Kidney tubule cell (primary cell): ENCODE measurements at regions not wholly inside any gene's neighbourhood (a gene's known extent, or its start where the extent isn't known, plus 50 kb on each side); places are given as distances from the start of the nearest gene placed in this dataset.
"Not testable (repeated sequence)": the region's sequence is repeated elsewhere in the genome, so short reads cannot be mapped to it uniquely, and the experiment has no call there.

Experiments
- DNase-seq: peaks from one replicate; pipeline ENCODE4 v3.0.0-alpha.2; 2018; ENCODE audit warnings: low spot score

DNA sequence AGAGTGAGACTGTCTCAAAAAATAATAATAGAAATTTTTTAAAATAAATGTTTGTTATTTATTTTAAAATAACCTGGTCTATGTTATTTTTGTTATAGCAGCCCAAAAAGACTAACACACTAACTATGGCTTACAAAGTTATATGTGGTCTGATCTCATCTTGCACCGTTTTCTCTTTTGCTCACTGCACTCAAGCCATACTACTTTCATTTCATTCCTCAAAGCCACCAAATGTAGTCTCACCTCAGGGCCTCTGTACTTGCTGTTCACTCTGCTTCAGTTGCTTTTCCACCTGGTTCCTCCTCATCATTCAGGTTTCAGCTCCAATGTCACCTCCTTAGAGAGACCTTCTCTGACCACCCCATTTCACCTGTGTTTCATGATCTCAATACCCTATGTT, 55.2 kb upstream of the MDM1 start:
- no peak for DNase-seq

DNA sequence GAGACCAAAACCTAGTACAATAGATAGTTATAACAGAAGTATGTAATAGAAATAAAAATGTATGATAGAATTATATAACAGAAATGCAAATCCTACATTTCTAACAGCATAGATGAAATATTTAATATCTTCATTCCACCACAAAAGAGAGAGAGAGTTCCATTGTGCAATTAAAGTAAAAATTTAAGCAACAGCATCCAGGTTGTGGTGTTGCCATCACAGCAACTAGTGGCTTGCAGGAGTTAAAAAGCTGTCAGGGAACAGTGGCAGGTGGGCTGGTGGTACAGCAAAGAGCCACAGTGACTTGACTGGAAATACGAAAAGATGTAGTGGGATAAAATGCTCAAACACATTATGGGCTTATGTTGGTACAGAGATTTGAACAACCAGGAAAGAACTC, 57.1 kb upstream of the MDM1 start:
- no peak for DNase-seq

DNA sequence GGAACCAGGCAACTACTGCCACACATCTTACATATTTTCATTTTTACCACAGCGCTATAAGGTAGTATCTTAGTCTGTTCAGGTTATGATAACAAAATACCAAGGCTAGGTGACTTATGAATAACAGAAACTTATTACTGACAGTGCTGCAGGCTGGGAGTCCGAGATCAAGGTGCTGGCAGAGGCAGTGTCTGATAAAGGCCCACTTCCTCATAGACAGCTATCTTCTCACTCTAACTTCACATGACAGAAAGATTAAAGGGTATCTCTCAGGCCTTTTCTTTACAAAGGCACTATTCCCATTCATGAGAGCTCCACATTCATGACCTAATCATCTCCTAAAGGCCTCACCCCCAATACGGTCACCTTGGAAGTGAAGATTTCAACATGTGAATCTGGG, 59.8 kb upstream of the MDM1 start:
- DNase-seq = no peak

DNA sequence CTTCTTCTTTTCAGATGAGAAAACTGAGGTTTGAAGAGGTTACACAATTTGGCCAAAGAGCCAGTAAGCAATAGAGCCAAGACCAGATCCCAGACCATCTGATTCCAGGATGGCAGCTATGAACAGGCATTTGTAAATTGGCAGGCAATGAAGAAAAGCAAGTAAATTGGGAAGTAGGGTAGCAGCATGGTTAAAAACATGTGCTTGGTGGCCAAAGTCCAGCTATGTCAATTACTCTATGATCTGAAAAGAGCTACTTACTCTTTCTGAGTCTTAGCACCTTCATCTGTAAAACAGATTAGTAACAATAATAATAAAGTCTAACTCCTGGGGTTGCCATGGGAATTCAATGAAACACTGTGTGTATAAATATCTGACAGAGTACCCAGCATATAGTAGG, 60.2 kb upstream of the MDM1 start:
- no peak for DNase-seq

DNA sequence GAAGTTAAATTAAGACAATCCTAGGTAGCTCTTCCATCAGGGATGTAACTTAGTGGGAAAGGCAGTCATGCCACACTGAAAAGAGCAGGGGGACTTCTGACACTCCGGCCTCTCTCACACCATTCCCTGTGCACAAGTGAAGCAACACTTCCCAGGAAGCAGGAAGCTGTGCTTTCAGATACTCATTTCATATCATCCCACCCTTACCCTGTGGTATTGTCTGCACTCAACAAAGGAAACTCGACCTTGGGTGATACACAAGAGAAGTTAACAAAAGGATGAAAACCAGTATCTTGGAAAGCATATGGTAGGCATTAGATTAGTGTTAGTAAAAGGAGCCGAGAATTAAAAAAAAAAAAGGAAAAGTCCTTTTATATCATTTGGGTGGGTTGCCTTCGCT, 61.3 kb upstream of the MDM1 start:
- DNase-seq = no peak

DNA sequence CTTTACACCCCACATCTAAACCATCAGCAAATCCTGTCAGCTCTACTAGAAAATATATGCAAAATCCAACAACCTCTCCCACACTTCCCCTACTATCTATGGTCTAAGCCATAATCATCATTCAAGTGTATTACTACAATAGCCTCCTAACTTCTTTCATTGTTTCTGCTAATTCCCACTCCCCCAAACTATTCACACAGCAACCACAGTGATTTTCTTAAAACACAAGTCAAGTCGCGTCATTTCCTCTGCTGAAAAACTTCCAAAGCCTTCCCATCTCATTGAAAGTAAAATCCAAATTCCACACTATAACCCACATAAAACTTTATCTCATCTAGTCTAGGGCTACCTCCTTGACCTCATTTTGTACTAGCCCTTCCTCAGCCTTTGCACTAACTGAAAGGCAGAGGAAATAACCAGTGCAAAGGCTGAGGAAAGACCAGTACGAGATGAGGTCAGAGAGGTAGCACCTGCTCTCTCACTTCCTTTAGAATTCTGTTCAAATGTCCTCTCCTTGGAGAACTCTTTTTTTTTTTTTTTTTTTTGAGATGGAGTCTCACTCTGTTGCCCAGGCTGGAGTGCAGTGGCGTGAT, 65.5 kb upstream of the MDM1 start:
- DNase-seq = no peak

DNA sequence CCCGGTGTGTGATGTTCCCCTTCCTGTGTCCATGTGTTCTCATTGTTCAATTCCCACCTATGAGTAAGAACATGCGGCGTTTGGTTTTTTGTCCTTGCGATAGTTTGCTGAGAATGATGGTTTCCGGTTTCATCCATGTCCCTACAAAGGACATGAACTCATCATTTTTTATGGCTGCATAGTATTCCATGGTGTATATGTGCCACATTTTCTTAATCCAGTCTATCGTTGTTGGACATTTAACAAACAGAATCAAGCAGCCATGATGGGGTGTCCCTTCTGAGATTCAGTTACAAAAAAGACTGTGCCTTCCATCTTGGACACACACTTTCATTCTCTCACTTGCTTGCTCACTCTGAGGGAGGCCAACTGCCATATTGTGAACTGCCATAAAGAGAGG, 66.5 kb upstream of the MDM1 start:
- not testable (repeated sequence) for DNase-seq

DNA sequence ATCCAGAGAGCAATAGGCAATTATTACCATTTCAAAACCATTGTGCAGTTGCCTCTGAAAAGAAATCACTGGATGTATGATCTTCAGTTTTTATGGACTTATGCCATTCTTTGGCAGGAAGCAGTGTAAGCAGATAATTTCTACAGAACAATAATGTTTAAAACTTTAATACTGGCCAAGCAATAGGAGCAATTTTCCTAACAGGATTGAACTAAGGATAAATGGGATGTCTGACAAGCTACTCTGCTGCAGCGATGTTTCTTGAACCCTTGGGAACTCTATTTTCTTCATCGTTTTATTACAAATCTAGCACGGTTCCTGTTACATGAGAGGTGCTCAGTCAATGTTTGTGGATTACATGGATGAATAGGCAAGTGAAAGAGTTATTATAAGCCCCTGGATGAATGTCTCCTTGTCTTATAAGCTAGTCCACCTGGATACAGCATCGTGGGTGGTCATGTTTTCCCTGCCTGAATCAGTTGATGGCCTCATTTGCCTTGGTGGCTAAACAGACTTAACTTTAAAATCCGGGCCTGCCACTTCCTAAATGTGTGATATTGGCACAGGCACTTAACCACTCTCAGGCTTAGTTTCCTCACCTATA, 68.2 kb upstream of the MDM1 start:
- DNase-seq = peak; percentile 78

DNA sequence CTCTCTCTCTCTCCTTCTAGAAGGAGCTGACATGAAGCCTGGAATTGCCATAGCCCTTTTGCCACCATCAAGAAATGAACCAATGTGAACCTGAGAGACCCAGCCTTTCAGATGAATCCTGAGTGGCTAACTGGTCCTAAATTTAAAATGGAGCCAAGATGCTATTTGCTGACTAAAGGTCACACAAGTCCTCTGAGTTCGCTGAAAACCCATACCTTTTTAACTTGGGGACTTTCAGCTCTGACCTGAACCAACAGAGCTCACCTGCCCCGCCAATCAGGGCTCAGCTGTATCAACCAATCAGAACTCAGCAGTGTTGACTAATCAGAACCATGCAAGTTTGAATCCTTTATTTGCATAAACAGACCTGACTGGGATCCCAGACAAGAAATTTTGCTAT, 70.3 kb upstream of the MDM1 start:
- no peak for DNase-seq

DNA sequence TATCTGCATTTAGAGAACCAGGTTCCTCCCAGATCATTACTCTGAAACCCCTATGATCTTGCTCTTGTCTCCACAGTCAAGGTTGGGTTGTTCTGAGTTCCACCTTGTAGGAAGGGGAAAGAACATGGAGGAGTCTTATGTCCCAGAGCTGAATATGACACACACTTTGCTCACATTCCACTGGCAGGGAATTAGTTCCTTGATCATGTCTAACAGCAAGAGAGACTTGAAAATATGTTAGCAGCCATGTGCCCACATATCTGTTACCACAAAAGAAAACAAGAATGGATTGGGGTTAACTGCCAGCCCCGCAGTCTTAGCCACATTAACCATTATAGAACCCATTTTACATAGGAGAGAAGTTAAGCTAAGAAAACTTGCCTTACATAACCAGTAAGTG, 71.1 kb upstream of the MDM1 start:
- peak; percentile 72 for DNase-seq

DNA sequence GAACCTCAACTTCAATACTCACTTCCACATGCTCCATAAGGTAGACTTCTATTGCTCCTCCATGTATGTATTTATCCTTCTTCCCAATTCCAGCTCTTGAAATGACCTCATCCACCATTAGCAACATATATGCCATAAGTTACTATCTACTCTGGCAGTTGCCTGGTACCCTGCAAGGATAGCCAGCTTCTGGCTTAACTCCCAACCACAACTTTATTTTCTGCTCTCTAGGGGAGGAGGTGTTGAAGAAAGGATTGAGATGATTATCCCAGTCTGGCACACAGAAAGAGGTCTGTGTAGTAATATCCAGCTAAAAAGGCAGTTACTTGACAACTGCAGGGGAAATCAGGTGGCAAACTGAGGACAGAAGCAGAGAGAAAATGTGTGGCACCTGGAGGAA, 71.5 kb upstream of the MDM1 start:
- DNase-seq = no peak

DNA sequence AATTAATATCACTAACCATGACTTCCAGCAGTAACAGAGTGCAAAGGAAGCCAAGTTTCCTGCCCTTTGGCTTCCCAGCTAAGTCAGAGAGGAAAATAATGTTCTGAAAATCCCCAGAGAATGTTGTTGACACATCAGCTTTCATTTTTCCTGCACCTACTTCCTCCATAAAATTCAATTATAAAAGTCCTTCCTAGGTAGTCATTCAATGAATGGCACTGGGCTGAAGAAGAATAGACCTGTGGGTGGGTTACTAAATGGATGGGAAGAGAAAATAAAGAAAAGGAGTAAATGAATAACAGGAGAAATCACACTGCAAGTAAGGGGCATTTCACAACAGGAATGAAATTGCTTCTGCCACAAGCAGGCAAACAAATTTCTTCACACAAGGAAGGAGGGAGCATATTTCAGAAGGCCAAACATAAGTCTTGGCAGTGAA, 73.2 kb upstream of the MDM1 start:
- peak; percentile 79 for DNase-seq

DNA sequence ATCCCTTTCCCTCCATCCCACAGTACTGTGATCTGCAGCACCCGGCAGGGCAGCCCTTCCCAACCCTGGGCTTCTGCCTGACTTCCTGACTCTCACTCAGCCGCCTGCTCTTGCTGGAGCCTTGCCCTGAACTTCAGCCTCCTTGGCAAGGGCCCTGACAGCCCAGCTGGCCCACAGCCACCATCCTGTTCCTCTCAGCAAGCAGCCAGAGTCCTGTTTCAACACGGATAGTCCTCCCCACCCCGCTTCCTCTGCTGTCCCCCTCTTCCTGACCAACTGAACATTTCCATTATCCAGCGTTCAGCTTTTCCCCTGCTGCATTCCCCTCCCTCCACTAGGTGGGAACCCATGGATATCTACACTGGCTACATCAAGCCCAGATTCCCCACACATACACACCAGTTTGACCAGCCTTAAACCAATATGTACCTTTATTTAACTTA, 74.0 kb upstream of the MDM1 start:
- DNase-seq = peak; percentile 58

DNA sequence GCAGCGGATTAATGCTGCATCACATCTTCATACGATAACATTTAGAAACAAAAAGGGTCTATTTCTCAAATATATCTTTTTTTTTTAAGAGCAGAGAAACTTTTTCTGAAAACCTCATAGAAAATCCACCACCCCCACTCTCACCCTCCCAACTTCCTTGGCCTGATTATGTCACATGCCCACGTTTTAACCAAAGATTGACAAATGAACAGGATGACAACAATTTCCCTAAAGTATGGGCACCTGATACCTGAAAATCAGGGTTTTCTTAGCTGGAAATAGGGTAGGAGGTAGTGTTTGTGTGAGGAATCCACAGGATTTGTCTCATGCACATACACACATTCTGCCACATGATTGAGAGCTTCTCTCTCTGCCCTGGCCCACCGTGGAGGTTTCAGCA, 74.7 kb upstream of the MDM1 start:
- no peak for DNase-seq

DNA sequence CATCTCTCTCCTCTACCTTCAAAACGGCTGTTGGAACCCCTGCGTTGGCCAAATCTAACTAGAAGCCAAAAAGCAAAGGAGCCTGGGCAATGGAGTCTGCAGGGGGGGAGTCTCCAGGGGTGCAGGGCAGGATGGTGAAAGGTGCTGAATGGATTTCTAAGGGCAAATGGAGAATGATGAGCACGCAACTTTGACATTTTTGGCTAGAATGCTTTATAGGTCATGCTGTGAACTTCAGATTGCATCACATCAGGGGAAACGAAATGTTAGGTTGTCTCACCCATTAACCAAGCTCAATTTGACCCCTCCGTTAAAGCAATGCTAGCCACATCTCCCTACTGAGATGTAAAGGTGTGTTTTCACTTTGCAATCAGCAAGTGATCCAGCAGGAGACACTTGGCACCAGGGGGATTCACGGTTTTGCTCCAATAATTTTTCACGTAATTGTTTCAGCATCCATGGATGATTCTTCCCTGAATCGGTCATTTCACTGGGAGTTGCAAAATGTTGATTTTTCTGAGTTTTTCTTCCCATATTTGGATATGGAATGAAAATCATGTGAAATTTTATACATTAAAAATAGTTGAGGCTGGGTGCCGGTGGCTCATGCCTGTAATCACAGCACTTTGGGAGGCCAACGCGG, 78.0 kb upstream of the MDM1 start:
- no peak for DNase-seq

DNA sequence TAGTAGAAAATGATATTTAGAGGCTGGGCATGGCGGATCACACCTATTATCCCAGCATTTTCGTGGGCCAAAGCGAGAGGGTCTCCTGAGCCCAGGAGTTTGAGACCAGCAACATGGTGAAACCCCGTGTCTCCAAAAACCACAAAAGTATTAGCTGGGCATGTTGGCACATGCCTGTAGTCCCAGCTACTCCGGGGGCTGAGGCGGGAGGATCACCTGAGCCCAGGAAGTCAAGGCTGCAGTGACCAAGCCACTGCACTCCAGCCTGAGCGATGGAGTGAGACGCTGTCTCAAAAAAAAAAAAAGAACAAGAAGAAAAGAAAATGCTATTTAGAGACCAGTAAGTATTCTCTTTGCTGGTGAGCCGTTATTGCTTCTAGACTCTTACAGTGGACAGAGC, 79.2 kb upstream of the MDM1 start:
- DNase-seq = no peak

DNA sequence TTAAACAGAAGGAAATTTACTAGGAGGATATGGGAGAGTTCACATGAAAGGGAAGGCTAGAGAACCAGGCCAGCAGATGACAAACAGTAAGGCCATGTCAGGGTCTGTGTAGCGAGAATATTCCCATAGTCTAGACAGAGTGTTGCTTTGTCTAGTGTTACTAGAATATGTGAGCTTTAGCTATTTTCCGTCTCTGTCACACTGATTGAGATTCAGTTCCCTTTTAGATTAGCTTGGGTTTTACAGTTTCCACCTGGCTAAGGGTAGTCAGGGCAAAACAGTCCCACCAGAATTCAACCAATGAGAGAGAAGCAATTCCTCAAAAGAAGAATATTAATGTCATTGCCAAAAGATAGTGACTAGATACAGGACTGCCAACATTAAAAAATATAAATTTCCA, 82.8 kb upstream of the MDM1 start:
- DNase-seq = no peak

DNA sequence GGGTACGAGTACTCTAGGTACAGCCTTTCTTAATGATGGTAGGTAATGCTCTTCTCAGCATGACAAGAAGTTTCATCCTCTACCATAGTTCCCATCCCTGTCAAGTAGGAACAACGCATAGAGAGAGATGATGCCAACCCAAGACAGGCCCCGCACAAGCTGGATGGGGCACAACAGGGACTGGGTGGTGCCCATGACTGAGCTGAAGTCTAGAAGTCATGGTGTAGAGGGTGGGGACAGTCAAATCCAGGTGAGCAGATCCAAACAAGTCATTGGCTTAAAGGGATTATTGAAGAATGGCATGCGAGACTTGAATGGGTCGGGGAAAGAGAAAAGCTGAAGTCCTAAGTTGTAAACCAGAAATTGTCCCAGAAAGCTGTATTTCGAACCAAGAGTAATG, 84.2 kb upstream of the MDM1 start:
- DNase-seq = no peak

DNA sequence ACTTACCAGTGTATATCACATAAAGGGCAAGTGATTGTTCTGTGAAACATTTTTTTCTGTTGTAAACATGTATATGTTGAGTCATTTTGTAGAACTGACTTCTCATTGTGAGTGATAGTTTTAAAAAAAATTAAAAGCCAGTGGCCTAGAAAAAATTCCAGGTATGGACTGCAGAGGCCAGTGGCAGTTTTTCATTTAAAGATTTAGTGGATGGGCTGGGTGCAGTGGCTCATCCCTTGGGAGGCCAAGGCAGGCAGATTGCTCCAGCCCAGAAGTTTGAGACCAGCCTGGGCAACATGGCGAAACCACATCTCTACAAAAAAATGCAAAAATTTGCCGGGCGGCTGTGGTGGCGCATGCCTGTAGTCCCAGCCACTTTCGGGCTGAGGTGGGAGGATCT, 84.7 kb upstream of the MDM1 start:
- no peak for DNase-seq

DNA sequence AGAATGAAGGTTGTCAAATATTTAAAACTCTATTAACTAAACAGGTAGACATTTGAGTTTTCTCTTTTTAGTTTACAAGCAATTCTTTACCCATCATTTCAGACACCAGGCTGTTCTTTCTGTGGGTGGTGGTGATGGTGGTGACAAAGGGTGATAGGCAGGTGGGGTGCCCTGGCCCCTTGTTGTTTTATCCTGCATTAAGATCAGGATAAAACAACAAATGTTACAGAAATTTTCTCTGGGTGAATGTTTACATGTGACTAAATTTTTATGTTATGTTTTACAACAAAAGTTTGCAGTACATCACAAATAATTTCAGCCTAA, 85.9 kb upstream of the MDM1 start:
- DNase-seq = no peak

DNA sequence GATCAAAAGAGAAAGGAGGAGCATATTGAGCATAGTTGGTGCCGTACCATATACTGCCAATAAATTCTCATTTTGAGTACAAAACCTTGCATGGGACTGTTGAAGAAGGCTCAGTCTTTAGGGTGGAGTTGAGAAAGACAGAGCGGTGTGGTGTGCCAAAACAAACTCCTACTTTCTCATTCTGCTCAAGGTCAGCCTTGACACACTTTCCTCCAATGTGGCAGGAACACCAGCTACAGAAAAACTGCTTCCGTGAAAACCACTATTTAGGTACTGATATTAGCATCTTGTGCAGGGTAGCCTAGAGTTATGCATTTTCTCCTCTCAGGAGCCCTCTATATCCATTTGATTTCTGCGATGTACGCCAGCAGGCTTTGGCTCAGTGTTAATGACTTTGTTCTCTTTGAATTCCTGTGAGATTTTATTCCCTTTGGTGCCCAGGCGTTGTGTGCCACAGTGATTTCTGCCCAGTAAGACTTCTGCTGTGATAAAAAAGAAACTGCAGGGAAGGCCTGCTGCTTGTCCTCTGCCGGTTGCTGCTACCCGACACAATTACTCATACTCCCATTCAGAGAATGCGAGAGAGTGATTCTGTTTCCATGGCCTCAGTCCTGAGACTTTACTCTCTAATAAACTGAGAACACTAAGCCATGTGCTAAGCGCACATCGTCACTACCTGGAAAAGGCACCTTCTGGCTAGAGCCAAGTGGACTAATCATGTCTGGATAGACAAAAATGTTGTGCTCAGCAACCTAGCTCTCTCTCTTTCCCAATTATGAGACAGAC, 88.3 kb upstream of the MDM1 start:
- DNase-seq = no peak

DNA sequence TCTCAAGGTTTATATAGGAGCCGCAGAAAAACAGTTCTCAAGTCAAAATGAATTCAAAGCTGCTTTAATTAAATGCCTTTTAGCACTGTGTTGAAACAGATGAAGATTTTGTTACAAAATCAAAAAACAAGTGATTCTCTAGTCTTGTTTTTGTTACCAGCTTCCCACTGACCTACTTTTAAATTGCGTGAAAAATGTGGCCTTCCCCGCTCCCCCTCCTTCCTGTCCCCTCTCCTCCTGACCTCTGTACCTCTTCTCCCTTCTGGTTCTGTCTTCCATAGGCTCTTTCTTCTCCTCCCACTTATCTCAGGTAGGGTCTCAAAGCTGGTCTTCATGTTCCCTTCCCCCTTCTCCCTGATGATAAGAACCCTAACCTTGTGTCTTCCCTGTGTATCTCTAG, 90.0 kb upstream of the MDM1 start:
- DNase-seq = no peak

DNA sequence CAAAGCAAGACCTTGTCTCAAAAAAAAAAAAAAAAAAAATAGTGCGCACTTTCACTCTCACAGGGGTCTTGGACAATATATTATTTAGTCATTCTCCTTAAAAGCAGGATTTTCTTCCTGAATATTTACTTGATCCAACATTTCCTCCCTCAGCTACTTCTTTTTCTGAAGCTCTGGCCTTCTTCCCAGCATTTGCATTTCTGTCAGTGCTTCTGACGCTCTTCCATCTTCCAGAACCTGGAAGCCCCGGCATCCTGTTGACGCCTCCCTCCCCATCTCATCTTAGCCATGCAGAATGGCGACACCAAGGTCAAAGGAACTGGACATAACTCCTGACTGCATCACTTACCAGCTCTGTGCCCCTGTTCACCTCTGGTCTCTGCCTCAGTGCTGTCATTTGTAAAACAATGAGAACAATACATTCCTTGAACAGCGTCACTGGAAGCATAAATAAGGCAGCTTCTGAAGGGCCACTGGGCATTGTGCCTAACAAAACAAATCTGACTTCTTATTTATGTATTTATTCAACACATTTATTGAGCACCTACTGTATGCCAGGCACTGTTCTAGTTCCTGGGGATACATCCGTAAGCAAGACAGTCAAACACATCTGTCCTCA, 90.9 kb upstream of the MDM1 start:
- DNase-seq = no peak
